NCI-H2107 treated with DMSO at 0.1 percent for 48 hours (cell line): ENCODE measurements at regions not wholly inside any gene's neighbourhood (a gene's known extent, or its start where the extent isn't known, plus 50 kb on each side); places are given as distances from the start of the nearest gene placed in this dataset.

ENCODE experiments used
- DNase-seq: peaks from one replicate; lab custom pipeline; 2025; ENCODE audit not compliant: unreplicated experiment; lab: John Stamatoyannopoulos, UW

GRCh38 chr13:99893567-99893966, 78.0 kb downstream of the ZIC5 start:
- DNase-seq: no peak

GRCh38 chr13:99892866-99893504, 78.6 kb downstream of the ZIC5 start:
- DNase-seq: no peak

- peak; percentile 89 for DNase-seq
These were observed 79.4 kb downstream of the ZIC5 start for GRCh38 chr13:99892196-99892613.

- DNase-seq: no peak
These were observed 84.9 kb downstream of the ZIC5 start for GRCh38 chr13:99886706-99887105.

- no peak for DNase-seq
These were observed 86.7 kb downstream of the ZIC5 start for GRCh38 chr13:99884913-99885312.

- no peak for DNase-seq
These were observed 87.8 kb downstream of the ZIC5 start for GRCh38 chr13:99883805-99884204.

- no peak for DNase-seq
These were observed 92.5 kb downstream of the ZIC5 start for GRCh38 chr13:99878921-99879610.

- DNase-seq: no peak
These were observed 94.9 kb downstream of the ZIC5 start for GRCh38 chr13:99876651-99877050.

GRCh38 chr13:99875391-99875790, 96.2 kb downstream of the ZIC5 start:
- DNase-seq: no peak

GRCh38 chr13:99873832-99874430, 97.6 kb downstream of the ZIC5 start:
- DNase-seq: no peak

- no peak for DNase-seq
These were observed 98.4 kb downstream of the ZIC5 start for GRCh38 chr13:99873141-99873540.

- peak; percentile 70 for DNase-seq
These were observed 100.2 kb downstream of the ZIC5 start for GRCh38 chr13:99871249-99871898.

GRCh38 chr13:99870541-99870940, 101.0 kb downstream of the ZIC5 start:
- DNase-seq: peak; percentile 59

- DNase-seq: no peak
These were observed 101.7 kb downstream of the ZIC5 start for GRCh38 chr13:99869830-99870229.

- DNase-seq: no peak
These were observed 102.8 kb downstream of the ZIC5 start for GRCh38 chr13:99868767-99869166.

- no peak for DNase-seq
These were observed 103.9 kb downstream of the ZIC5 start for GRCh38 chr13:99867535-99868257.

- no peak for DNase-seq
These were observed 104.8 kb downstream of the ZIC5 start for GRCh38 chr13:99866781-99867180.

- DNase-seq: no peak
These were observed 106.1 kb downstream of the ZIC5 start for GRCh38 chr13:99865420-99865930.

GRCh38 chr13:99864627-99864990, 107.0 kb downstream of the ZIC5 start:
- no peak for DNase-seq

- DNase-seq: no peak
These were observed 107.6 kb downstream of the ZIC5 start for GRCh38 chr13:99863789-99864626.
